Testis (tissue), 2 donors: ENCODE measurements at regions not wholly inside any gene's neighbourhood (a gene's known extent, or its start where the extent isn't known, plus 50 kb on each side); places are given as distances from the start of the nearest gene placed in this dataset.

ENCODE experiments used
- DNase-seq: peaks from one replicate; pipeline ENCODE4 v3.0.0-alpha.2; 2019
- H3K27ac ChIP-seq, 2 donors: fragments of 200-600 bp; sonication (generic); one replicate each; pipeline ENCODE4 v1.5.1; 2019
- H3K27me3 ChIP-seq: fragments of 200-600 bp; sonication (generic); one replicate; pipeline ENCODE4 v1.5.1; 2019
- H3K36me3 ChIP-seq: fragments of 200-600 bp; sonication (generic); one replicate; pipeline ENCODE4 v1.5.1; 2017; ENCODE audit warnings: low read depth; ENCODE audit errors: missing control alignments
- H3K4me1 ChIP-seq: fragments of 200-600 bp; sonication (generic); one replicate; pipeline ENCODE4 v1.5.1; 2019
- H3K4me3 ChIP-seq, 2 donors: fragments of 200-600 bp; sonication (generic); one replicate each; pipeline ENCODE4 v1.5.1; 2017 to 2019
- H3K9me3 ChIP-seq: fragments of 200-600 bp; sonication (generic); one replicate; pipeline ENCODE4 v1.5.1; 2017
- POLR2A ChIP-seq: fragments of 450-650 bp; IDR thresholded peaks from one replicate; pipeline ENCODE4 v1.6.1; 2017; ENCODE audit warnings: antibody characterized with exemption, mild to moderate bottlenecking, moderate library complexity
- WGBS, 2 donors: methylation state at CpG; one replicate each; pipeline ENCODE4 v1.1.5; 2018; 5-methylcytosine and 5-hydroxymethylcytosine counted together
- intact Hi-C: fragments of 100-400 bp; cut with DNase I; formaldehyde crosslinking; loops from one replicate; pipeline ENCODE4 v1.15.1; 2023; ENCODE audit warnings: low total_unique reads
- TF ChIP-seq, protein P1 (sequence below), 3 experiments: fragments of 450-650 bp in 2 of 3; fragments of 200-600 bp in 1 of 3; sonication (generic) in 1 of 3; IDR thresholded peaks; one replicate each; pipeline ENCODE4 v1.5.1; 2016 to 2019; ENCODE audit warnings: antibody characterized with exemption in 3 of 3, mild to moderate bottlenecking in 2 of 3, moderate library complexity in 1 of 3

DNA sequence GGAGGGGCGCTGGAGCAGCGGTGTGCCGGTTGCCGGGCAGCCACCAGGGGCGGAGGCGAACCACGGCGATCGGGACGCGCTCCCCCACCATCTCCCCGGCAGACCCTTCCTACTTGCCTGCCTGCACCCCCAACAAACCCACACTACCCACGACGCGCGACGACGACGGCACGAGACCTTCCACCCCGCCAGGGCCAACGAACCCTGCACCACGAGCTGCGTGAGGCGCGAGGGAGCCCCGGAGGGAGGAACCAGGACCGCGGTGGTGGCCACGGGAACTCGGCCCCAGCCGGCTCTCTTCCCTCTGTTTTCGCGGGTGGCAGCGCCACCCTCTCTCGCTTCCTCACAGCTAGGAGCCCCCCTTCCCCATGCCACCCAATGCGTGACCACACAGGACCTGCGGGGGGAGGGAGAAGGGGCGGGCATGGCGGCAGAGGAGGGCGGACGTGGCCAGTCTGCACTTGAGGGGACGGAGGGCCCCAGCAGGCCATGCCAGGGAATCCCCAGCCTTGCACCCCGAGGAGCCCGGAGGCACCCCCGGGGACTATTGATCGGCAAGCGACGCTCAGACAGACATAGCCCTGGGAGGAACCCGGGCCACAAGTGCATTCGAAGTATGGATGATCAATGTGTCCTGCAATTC lies 1516.4 kb upstream of the DEFB115 start:
- Histone ChIP-seq H3K27ac (no peak overlapping the region), H3K4me3 (no peak overlapping the region), H3K36me3 (no peaks in the 10 kb centered on the region), H3K27me3 (no peaks in the 10 kb centered on the region), H3K9me3 (no peaks in the 10 kb centered on the region), H3K4me1 (no peaks in the 10 kb centered on the region)
- TF ChIP-seq, protein P1, sequence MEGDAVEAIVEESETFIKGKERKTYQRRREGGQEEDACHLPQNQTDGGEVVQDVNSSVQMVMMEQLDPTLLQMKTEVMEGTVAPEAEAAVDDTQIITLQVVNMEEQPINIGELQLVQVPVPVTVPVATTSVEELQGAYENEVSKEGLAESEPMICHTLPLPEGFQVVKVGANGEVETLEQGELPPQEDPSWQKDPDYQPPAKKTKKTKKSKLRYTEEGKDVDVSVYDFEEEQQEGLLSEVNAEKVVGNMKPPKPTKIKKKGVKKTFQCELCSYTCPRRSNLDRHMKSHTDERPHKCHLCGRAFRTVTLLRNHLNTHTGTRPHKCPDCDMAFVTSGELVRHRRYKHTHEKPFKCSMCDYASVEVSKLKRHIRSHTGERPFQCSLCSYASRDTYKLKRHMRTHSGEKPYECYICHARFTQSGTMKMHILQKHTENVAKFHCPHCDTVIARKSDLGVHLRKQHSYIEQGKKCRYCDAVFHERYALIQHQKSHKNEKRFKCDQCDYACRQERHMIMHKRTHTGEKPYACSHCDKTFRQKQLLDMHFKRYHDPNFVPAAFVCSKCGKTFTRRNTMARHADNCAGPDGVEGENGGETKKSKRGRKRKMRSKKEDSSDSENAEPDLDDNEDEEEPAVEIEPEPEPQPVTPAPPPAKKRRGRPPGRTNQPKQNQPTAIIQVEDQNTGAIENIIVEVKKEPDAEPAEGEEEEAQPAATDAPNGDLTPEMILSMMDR (IDR thresholded peaks at IDR 0.05), result no peak
- no peak for TF ChIP-seq POLR2A
- no peak for DNase-seq
- intact Hi-C loops, result no loop called here
- WGBS, 2 donors, result 32 to 40% methylated on average over 7 to 51 of the region's 51 CpGs

DNA sequence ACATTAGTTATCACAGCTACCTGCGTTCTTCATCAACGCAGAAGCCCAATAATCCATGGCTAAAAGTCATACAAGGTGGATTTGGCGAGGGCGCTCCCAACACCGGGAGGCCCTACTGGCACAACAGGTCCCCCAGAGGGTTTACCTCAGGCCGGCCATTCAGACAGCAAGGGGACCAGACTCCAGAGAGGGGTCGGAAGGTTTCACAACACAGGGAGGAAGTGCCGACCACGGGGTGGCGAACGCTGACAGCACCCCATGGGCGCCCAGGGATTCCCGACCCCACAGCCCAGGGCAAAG lies 1515.9 kb upstream of the DEFB115 start:
- no peak for TF ChIP-seq POLR2A
- TF ChIP-seq, protein P1 (IDR thresholded peaks at IDR 0.05), result no peak

DNA sequence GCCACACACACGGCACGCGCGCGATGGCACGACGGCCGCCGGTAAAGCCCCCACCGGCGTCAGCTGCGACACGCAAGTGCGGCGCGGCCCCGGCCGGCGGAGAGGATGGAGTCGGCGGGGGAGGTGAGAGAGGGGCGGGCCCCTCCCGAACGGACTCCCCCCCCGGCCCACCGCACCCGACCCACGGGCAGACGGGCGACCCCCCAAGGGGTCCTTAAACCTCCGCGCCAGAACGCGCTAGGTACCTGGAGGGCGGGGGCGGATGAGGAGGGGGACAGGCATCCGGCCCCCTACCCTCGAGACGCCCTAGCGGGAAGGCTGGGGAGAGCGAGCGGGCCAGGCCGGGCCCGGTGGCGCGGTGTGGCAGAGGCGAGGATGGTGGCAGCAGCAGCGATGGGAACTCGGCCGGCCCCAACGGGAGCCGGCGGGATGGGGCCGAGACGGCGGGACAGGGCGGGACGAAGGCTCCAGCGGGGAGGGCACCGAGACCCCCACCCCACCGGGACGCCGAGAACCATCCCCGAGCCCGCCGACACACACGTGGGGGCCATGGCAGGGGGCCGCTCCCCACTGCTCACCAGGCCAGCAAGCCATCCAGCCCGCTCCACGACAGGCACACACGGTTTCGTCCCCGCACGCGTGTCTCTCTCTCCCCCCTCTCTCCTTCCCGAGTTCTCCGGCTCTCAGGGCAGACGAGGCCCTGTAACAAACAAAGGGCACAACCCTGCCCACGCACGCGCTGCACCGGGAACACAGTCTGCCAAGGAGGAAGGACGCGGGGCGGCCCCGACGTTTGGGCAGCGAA lies 1515.4 kb upstream of the DEFB115 start:
- intact Hi-C loops, result no loop called here
- no peaks in the 10 kb centered on the region for H3K36me3 ChIP-seq
- WGBS, 2 donors, result 31 to 51% methylated on average over 9 to 58 of the region's 88 CpGs
- TF ChIP-seq POLR2A, result no peak
- TF ChIP-seq, protein P1 (IDR thresholded peaks at IDR 0.05), result no peak
- no peak for DNase-seq
- H3K4me3 ChIP-seq, result peak overlapping the region in 1 of 2 donors; percentile 23
- no peaks in the 10 kb centered on the region for H3K9me3 ChIP-seq
- no peaks in the 10 kb centered on the region for H3K4me1 ChIP-seq
- no peak overlapping the region for H3K27ac ChIP-seq
- H3K27me3 ChIP-seq, result no peaks in the 10 kb centered on the region

More for the DNA sequence above, 1515.9 kb upstream of the DEFB115 start:
- DNase-seq, result no peak
- no peak overlapping the region for H3K4me3 ChIP-seq
- intact Hi-C loops, result no loop called here
- no peaks in the 10 kb centered on the region for H3K4me1 ChIP-seq
- no peaks in the 10 kb centered on the region for H3K27me3 ChIP-seq
- no peaks in the 10 kb centered on the region for H3K36me3 ChIP-seq
- 21 to 35% methylated on average over 9 to 13 of the region's 13 CpGs for WGBS, 2 donors
- H3K9me3 ChIP-seq, result no peaks in the 10 kb centered on the region
- no peak overlapping the region for H3K27ac ChIP-seq

DNA sequence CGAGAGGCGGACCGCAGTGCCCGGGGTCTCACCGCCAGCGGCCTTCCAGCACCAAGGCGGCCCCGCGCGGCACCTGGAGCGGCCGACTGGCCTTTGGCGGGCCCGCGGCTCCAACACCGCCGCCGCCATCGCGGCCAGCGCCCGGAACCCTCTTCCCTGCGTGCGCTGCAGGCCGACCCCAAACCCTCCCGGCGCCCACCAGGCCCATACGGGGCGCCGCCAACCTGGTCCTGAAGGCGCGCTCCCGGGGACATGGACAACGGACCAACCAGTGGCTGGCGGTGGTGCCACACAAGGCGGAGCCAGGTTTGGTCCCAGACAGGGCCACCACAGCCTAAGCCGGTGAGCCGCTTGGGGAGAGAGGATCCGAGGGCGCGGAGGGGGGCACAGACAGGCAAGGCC lies 1514.8 kb upstream of the DEFB115 start:
- no peaks in the 10 kb centered on the region for H3K4me1 ChIP-seq
- peak overlapping the region in 1 of 2 donors; percentile 23 for H3K4me3 ChIP-seq
- TF ChIP-seq, protein P1 (IDR thresholded peaks at IDR 0.05), result no peak
- no peak for TF ChIP-seq POLR2A
- no peaks in the 10 kb centered on the region for H3K36me3 ChIP-seq
- no peak for DNase-seq
- 19% methylated on average over 25 of the region's 41 CpGs; no CpG with 5 or more reads in 1 of the 2 donors for WGBS, 2 donors
- H3K27me3 ChIP-seq, result no peaks in the 10 kb centered on the region
- intact Hi-C loops, result no loop called here
- H3K27ac ChIP-seq, result no peak overlapping the region
- H3K9me3 ChIP-seq, result no peaks in the 10 kb centered on the region
